AG09319 (cell line): ENCODE measurements at regions not wholly inside any gene's neighbourhood (a gene's known extent, or its start where the extent isn't known, plus 50 kb on each side); places are given as distances from the start of the nearest gene placed in this dataset.
"Not testable (repeated sequence)": the region's sequence is repeated elsewhere in the genome, so short reads cannot be mapped to it uniquely, and the experiment has no call there.

ENCODE experiments used
- DNase-seq: peaks from one replicate; pipeline ENCODE4 v3.0.0-alpha.2; 2010; ENCODE audit warnings: low read depth; ENCODE audit errors: extremely low read depth
- CTCF ChIP-seq: IDR thresholded peaks from 2 replicates; pipeline ENCODE4 v1.5.1; 2011; ENCODE audit warnings: low read depth, mild to moderate bottlenecking, inconsistent platforms, low read length, moderate library complexity

DNA sequence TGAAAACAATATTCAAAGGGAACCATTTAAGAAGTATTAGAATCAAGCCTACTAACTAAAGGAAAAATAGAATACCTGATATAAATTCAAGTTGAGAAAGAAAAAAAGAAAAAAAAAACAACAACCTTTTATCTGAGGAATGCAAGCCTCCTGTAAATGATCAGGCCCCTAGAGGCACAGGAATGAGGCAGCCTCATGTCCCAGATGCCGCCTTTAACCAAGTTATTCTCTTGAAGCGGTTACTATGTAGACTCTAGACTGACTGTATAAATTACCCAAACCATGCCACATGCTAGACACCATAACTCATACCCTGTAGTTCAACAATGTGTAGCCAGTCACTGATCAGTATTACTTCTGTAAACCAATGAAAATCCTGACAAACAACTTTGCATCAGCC is 929.6 kb downstream of the TAF11L14 start:
- DNase-seq = no peak
- no peak for TF ChIP-seq CTCF

DNA sequence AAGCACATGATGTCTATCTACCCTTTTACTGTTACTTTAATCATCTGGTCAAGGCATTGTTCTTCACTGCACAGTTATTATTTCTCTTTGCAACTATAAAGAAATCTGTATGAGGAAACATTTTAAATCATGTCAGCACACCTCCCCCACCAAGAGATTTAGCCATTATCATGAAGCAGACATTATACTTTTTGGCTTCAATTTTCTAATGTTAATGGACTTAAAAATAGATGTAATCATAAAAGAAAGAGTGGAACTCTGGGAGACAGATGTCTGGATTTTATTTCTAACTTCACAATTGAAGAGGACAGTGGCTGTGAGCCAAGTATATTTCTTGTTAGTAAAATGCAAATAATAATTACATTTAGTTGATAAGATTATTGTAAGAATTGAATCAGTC is 932.4 kb downstream of the TAF11L14 start:
- DNase-seq = no peak
- TF ChIP-seq CTCF = no peak

- no peak for DNase-seq
These were observed 942.3 kb downstream of the TAF11L14 start for GRCh38 chr5:18576586-18576985.

DNA sequence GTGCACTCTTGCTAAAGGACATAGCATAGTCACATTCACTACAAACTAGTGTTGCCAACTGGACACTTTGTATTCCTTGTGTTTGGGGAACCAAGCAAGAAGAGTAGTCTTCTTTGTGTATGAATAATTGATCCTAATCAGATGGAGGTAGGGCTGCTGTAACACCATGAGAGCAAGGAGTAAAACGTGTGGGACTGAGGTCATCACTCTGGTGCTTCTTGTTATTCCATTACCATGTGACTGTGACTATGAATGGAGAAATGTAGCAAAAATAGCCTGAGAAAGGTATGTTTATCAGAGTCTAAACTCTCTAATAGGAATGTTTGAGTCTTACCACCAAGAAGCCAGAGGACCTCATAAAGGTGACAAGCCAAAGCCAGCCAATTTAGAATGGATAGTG is 966.9 kb downstream of the TAF11L14 start:
- no peak for TF ChIP-seq CTCF
- DNase-seq = no peak

More at GRCh38 chr5:18576586-18576985, 942.3 kb downstream of the TAF11L14 start:
- TF ChIP-seq CTCF = no peak

DNA sequence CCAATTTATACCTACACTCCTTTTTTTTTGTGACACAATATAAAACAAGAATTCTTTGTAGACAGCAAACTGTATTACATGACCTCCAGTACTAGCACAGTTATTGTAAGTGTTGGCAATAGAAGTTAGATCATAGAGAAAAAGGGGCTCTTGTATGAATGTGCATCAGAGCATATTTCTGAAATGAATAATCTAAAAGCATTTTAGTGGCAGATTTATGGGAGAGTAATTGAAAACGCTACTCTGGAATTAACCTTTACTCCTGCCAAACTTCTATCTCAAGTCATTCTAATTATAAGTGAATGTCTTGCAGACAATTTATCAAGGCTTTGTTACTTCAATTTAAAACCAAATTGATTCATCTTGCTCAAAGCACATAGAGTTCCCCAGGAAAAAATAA is 968.1 kb downstream of the TAF11L14 start:
- no peak for TF ChIP-seq CTCF

GRCh38 chr5:18605186-18605585 is 970.9 kb downstream of the TAF11L14 start:
- TF ChIP-seq CTCF = no peak
- no peak for DNase-seq

More for the DNA sequence above, 968.1 kb downstream of the TAF11L14 start:
- no peak for DNase-seq

DNA sequence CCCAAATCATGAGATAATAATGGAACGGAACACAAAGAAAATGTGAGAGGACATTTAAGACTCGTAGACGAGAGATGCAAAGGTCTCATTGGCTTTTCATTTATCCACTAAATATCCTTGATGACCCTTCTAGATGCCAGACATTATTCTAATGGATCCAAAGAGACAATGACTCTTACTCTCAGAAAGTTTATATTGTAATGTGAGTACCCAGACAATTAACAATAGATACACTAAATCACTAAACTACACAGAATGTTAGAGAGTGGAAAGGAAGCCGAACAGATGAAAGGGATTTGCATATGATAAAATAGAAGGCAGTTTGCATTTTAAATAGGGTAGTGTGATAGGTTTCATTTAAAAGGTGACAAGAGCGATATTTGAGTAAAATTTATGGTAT is 973.3 kb downstream of the TAF11L14 start:
- TF ChIP-seq CTCF = no peak

GRCh38 chr5:18617191-18617590 is 982.9 kb downstream of the TAF11L14 start:
- DNase-seq = not testable (repeated sequence)

More for the DNA sequence above, 973.3 kb downstream of the TAF11L14 start:
- DNase-seq = no peak
